ENCODE measurements at regions not wholly inside any gene's neighbourhood (a gene's known extent, or its start where the extent isn't known, plus 50 kb on each side); places are given as distances from the start of the nearest gene placed in this dataset.

GRCh38 chr3:132881756-132882409 lies 156.3 kb upstream of the TMEM108 start:
- intact Hi-C loops (cut with DNase I; ENCODE audit: low total_unique reads) = no loop called here
- TF ChIP-seq POLR2A (IDR thresholded peaks at IDR 0.05) (no peak), CTCF (IDR thresholded peaks at IDR 0.05) (no peak)
- DNase-seq = no peak
- Histone ChIP-seq H3K27me3 (no peaks in the 10 kb centered on the region), H3K4me3 (no peak overlapping the region), H3K4me1 (no peaks in the 10 kb centered on the region), H3K9me3 (no peaks in the 10 kb centered on the region), H3K36me3 (no peaks in the 10 kb centered on the region), H3K27ac (no peak overlapping the region)

- Histone ChIP-seq H3K27ac (no peak overlapping the region), H3K36me3 (no peaks in the 10 kb centered on the region), H3K27me3 (no peaks in the 10 kb centered on the region), H3K4me3 (no peak overlapping the region), H3K9me3 (no peaks in the 10 kb centered on the region), H3K4me1 (no peaks in the 10 kb centered on the region)
- intact Hi-C loops (cut with DNase I; ENCODE audit: low total_unique reads) = no loop called here
- TF ChIP-seq CTCF (IDR thresholded peaks at IDR 0.05) (no peak), POLR2A (IDR thresholded peaks at IDR 0.05) (no peak)
- DNase-seq = no peak
Observed at GRCh38 chr3:132880986-132881385, 157.2 kb upstream of the TMEM108 start.

GRCh38 chr3:132879656-132880055 lies 157.4 kb upstream of the NPHP3 start:
- no peak for TF ChIP-seq CTCF (IDR thresholded peaks at IDR 0.05)
- no peak for TF ChIP-seq POLR2A (IDR thresholded peaks at IDR 0.05)
- Histone ChIP-seq H3K27ac (no peak overlapping the region), H3K27me3 (no peaks in the 10 kb centered on the region), H3K4me1 (no peaks in the 10 kb centered on the region), H3K4me3 (no peak overlapping the region), H3K9me3 (no peaks in the 10 kb centered on the region), H3K36me3 (no peaks in the 10 kb centered on the region)
- no peak for DNase-seq
- intact Hi-C loops (cut with DNase I; ENCODE audit: low total_unique reads) = no loop called here

- no peaks in the 10 kb centered on the region for H3K36me3 ChIP-seq
- H3K4me1 ChIP-seq = no peaks in the 10 kb centered on the region
- DNase-seq = no peak
- H3K27ac ChIP-seq = no peak overlapping the region
- intact Hi-C loops (cut with DNase I; ENCODE audit: low total_unique reads) = no loop called here
- no peaks in the 10 kb centered on the region for H3K27me3 ChIP-seq
- no peaks in the 10 kb centered on the region for H3K9me3 ChIP-seq
- no peak overlapping the region for H3K4me3 ChIP-seq
- TF ChIP-seq POLR2A (IDR thresholded peaks at IDR 0.05) = no peak
- no peak for TF ChIP-seq CTCF (IDR thresholded peaks at IDR 0.05)
Observed at GRCh38 chr3:132874701-132875100, 152.5 kb upstream of the NPHP3 start.

- Histone ChIP-seq H3K27ac (no peak overlapping the region), H3K4me3 (no peak overlapping the region), H3K9me3 (no peaks in the 10 kb centered on the region), H3K27me3 (no peaks in the 10 kb centered on the region), H3K36me3 (no peaks in the 10 kb centered on the region), H3K4me1 (no peaks in the 10 kb centered on the region)
- intact Hi-C loops (cut with DNase I; ENCODE audit: low total_unique reads) = no loop called here
- no peak for DNase-seq
- no peak for TF ChIP-seq CTCF (IDR thresholded peaks at IDR 0.05)
- TF ChIP-seq POLR2A (IDR thresholded peaks at IDR 0.05) = no peak
Observed at GRCh38 chr3:132872711-132873110, 150.5 kb upstream of the NPHP3 start.

All from uterus (tissue), 3 donors.